ENCODE measurements at regions not wholly inside any gene's neighbourhood (a gene's known extent, or its start where the extent isn't known, plus 50 kb on each side); places are given as distances from the start of the nearest gene placed in this dataset.

DNA sequence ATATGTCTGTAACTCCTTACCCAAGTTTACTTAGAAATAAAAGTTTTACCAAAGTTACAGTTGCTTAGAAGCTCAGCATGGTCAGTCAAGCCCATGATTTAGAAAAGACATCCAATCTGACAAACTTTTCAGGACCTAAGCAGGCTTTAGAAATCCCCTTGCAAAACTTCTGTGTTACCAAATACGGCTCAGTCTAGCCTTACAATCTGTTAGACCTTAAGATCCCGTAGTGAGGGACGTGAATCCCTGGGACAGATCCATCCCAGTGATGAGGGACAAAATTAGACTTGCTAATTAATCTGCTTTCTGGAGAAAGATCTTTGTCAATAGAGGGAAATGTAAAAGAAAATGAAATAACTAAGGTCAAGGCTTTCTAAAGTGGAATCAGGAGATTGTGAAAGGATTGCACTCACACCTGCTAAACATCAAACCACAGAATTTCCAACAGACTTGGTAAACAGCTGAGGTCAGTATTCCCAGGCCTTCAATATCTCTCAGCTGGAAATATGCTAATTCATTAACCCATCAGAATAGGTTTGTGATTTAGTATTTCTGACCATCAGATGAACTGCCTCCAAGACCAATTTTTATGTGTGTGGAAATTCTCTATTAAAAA, 375.3 kb downstream of the DUSP10 start:
- H3K4me3 ChIP-seq (ENCODE audit: low read length): no peak overlapping the region
- DNase-seq (ENCODE audit: low read depth): no peak
- TF ChIP-seq, protein P1, sequence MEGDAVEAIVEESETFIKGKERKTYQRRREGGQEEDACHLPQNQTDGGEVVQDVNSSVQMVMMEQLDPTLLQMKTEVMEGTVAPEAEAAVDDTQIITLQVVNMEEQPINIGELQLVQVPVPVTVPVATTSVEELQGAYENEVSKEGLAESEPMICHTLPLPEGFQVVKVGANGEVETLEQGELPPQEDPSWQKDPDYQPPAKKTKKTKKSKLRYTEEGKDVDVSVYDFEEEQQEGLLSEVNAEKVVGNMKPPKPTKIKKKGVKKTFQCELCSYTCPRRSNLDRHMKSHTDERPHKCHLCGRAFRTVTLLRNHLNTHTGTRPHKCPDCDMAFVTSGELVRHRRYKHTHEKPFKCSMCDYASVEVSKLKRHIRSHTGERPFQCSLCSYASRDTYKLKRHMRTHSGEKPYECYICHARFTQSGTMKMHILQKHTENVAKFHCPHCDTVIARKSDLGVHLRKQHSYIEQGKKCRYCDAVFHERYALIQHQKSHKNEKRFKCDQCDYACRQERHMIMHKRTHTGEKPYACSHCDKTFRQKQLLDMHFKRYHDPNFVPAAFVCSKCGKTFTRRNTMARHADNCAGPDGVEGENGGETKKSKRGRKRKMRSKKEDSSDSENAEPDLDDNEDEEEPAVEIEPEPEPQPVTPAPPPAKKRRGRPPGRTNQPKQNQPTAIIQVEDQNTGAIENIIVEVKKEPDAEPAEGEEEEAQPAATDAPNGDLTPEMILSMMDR (conservative IDR thresholded peaks at IDR 0.05; ENCODE audit: low read length): no peak

DNA sequence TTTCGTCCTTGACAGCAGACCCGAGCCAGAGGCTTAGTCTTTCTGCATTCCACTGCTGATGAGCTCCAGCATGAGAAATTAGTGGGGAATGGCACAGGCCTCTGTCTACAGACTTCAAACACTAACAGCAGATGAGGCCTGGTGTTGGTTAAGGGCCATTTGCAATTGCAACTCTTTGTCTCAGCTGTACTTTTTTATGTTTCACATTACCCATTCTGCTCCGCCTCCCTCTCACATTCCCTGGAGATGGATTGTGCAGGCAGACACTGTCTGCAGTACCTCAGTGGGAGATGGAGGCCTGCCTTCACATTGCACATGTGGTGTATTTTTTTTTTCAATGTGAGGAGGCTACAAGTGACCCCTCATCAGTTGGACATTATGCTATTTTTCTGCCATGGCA, 370.2 kb downstream of the DUSP10 start:
- no peak overlapping the region for H3K4me3 ChIP-seq (ENCODE audit: low read length)
- peak; percentile 37 for DNase-seq (ENCODE audit: low read depth)
- TF ChIP-seq, protein P1 (conservative IDR thresholded peaks at IDR 0.05; ENCODE audit: low read length): no peak

- TF ChIP-seq, protein P1 (conservative IDR thresholded peaks at IDR 0.05; ENCODE audit: low read length): no peak
- H3K4me3 ChIP-seq (ENCODE audit: low read length): no peak overlapping the region
- no peak for DNase-seq (ENCODE audit: low read depth)
These were observed 368.1 kb downstream of the DUSP10 start for GRCh38 chr1:221373795-221374194.

- DNase-seq (ENCODE audit: low read depth): no peak
- TF ChIP-seq, protein P1 (conservative IDR thresholded peaks at IDR 0.05; ENCODE audit: low read length): no peak
- H3K4me3 ChIP-seq (ENCODE audit: low read length): no peak overlapping the region
These were observed 365.6 kb downstream of the DUSP10 start for GRCh38 chr1:221376286-221376685.

DNA sequence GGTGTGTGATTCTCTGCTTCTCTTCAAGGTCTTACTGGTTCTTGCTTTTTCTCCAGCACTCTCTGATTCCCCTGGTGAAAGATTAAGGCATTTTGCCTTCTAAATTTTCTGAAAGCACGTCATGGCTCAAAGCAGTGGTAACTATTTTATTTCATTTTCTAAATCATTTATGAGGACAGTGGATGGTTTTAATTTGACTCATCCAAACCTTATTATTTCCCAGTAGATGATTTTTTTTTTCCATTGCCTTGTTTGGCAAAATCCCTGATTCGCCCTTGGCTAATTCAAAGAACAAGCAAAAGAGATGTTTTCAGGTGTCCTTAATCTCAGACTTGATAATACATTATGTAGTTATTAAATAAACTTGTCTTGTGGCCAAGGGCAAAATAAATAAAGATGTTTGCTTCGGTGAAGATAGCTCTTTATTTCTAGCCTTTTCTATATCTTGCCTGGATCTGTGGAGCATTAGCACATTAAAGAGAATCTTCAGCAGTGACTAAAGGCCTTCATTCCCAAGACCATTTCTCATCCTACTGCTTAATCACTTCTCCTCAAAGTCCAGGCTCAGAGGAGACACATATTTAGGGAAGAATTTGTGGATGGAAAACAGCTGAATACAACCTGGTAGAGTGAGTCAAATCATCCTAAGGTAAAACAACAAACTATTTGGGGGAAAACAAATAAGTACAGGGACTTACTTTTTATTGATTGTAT, 359.8 kb downstream of the DUSP10 start:
- TF ChIP-seq, protein P1 (conservative IDR thresholded peaks at IDR 0.05; ENCODE audit: low read length): no peak; the same call in 1 of the 2 replicates
- DNase-seq (ENCODE audit: low read depth): peak; percentile 75
- no peak overlapping the region for H3K4me3 ChIP-seq (ENCODE audit: low read length)

DNA sequence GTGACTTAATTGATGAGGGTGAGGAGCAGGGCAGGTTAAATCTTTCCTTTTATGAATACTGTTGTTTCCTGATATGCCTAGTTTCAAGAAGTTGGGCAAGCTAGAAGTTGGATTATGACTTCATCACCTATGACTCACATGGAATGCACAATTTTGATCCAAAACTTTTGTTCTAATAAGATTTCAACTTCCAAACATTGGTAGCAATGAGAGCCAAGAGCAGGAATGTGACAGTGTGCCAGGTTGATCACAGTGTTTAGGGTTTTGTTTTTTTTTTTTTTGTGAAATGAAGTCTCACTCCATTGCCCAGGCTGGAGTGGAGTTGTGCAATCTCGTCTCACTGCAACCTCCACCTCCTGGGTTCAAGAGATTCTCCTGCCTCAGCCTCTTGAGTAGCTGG, 349.4 kb downstream of the DUSP10 start:
- peak; percentile 97 for DNase-seq (ENCODE audit: low read depth)
- no peak overlapping the region for H3K4me3 ChIP-seq (ENCODE audit: low read length)
- TF ChIP-seq, protein P1 (conservative IDR thresholded peaks at IDR 0.05; ENCODE audit: low read length): no peak

DNA sequence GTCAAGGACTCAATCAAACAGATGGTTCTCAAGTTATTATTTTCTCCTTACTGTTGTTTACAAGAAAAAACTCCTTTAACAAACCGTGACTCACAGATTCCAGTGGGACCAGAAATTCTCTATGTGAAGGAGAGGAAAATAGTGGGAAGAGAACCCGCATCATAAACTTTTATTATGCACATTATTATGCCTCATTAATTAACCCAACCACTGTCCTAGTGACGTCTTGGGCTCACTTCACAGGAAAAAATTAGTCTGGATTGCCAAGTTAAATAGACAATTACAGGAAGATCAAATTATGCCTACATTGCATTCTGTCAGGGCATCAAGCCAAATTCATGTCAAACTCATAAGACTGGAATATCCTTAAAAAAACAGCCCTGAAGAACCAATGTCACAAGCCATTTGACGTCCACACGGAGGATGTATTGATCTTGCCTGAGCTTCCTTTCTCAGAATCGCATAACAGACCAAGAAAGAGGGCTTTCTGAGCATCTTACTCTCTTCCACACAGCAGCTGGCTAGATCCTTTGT, 347.8 kb downstream of the DUSP10 start:
- H3K4me3 ChIP-seq (ENCODE audit: low read length): no peak overlapping the region
- peak; percentile 90 for DNase-seq (ENCODE audit: low read depth)
- TF ChIP-seq, protein P1 (conservative IDR thresholded peaks at IDR 0.05; ENCODE audit: low read length): no peak

Measured in AG10803 (cell line).